ENCODE measurements at regions not wholly inside any gene's neighbourhood (a gene's known extent, or its start where the extent isn't known, plus 50 kb on each side); places are given as distances from the start of the nearest gene placed in this dataset.

DNA sequence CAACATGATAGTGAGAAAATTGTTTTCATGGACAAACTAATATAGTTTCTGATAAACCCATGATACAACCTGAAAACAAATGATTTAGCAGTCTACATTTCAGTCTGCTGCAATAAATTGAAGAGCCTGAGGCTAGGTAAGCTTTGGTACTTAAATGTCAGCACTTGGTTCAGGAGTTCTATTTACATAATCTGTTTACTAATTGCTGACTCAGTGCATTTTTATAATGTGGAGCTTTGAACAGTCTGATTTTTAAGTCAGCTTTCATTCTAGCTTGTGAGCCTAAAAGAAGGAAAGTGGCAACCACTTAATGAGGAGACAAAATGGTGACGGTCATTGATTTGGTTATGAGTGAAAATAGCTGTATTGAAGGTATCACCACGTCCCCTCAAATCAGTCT, 488.6 kb downstream of the CPS1 start:
- no peaks in the 10 kb centered on the region for H3K4me1 ChIP-seq (ENCODE audit: insufficient read depth, low read length)
- H3K4me2 ChIP-seq (ENCODE audit: insufficient read depth, low read length), result no peak overlapping the region
- no peaks in the 10 kb centered on the region for H3K27me3 ChIP-seq (ENCODE audit: insufficient read depth, low read length)
- H3K4me3 ChIP-seq (ENCODE audit: insufficient read depth, low read length), result no peak overlapping the region
- H3K27ac ChIP-seq (ENCODE audit: low read depth, low read length), result no peak overlapping the region
- no peaks in the 10 kb centered on the region for H3K36me3 ChIP-seq (ENCODE audit: insufficient read depth, low read length)
- no peaks in the 10 kb centered on the region for H3K79me2 ChIP-seq (ENCODE audit: insufficient read depth, low read length)
- no peak for DNase-seq (ENCODE audit: insufficient read length, low spot score, missing footprints)
- no peaks in the 10 kb centered on the region for H4K20me1 ChIP-seq (ENCODE audit: insufficient read depth, low read length)
- TF ChIP-seq CTCF (IDR thresholded peaks at IDR 0.05; ENCODE audit: extremely low read depth, low read depth, low read length), result no peak
- no peaks in the 10 kb centered on the region for H3K9me3 ChIP-seq (ENCODE audit: low read depth, low read length)
- H2AFZ ChIP-seq (ENCODE audit: low read length), result no peak overlapping the region

DNA sequence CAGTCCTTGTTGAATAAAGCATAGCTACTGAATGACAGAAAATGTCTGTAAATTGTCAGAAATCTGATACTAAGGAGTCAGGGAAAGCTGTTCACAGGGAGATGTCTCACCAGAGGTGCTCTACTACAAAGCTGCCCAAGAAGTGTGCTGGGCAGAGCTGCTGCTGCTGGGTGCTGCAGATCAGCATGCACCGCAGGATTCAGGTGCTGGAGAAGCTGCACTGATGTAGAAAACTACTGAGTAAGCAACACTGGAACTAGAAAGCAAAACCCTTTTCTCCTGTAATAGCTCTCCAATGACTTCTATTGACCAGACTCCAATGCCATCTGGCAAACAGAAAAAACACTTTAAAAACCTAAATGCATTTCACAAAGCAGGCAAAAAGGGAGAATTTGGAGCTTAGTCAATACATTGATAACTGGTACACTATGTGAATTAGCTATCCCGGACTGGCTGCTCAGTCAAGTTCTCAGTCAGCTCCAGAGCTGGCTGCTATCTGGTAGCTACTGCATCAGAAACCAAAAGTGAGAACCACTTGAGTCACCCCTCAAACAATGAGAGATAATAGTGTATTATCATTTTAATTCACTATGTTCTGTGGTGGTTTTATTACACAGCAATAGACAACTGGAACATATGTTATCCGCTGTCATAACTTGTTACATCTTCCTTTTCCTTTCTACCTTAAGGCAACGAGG, 493.1 kb downstream of the CPS1 start:
- H3K4me1 ChIP-seq (ENCODE audit: insufficient read depth, low read length), result no peaks in the 10 kb centered on the region
- H3K79me2 ChIP-seq (ENCODE audit: insufficient read depth, low read length), result no peaks in the 10 kb centered on the region
- no peak for TF ChIP-seq CTCF (IDR thresholded peaks at IDR 0.05; ENCODE audit: extremely low read depth, low read depth, low read length)
- no peaks in the 10 kb centered on the region for H3K36me3 ChIP-seq (ENCODE audit: insufficient read depth, low read length)
- no peak overlapping the region for H3K4me3 ChIP-seq (ENCODE audit: insufficient read depth, low read length)
- no peak overlapping the region for H2AFZ ChIP-seq (ENCODE audit: low read length)
- DNase-seq (ENCODE audit: insufficient read length, low spot score, missing footprints), result no peak
- H3K27me3 ChIP-seq (ENCODE audit: insufficient read depth, low read length), result no peaks in the 10 kb centered on the region
- no peaks in the 10 kb centered on the region for H3K9me3 ChIP-seq (ENCODE audit: low read depth, low read length)
- H4K20me1 ChIP-seq (ENCODE audit: insufficient read depth, low read length), result no peaks in the 10 kb centered on the region
- H3K4me2 ChIP-seq (ENCODE audit: insufficient read depth, low read length), result no peak overlapping the region
- no peak overlapping the region for H3K27ac ChIP-seq (ENCODE audit: low read depth, low read length)

- no peaks in the 10 kb centered on the region for H3K79me2 ChIP-seq (ENCODE audit: insufficient read depth, low read length)
- no peak overlapping the region for H3K4me2 ChIP-seq (ENCODE audit: insufficient read depth, low read length)
- H3K36me3 ChIP-seq (ENCODE audit: insufficient read depth, low read length), result no peaks in the 10 kb centered on the region
- H3K4me1 ChIP-seq (ENCODE audit: insufficient read depth, low read length), result no peaks in the 10 kb centered on the region
- no peaks in the 10 kb centered on the region for H3K27me3 ChIP-seq (ENCODE audit: insufficient read depth, low read length)
- H3K9me3 ChIP-seq (ENCODE audit: low read depth, low read length), result no peaks in the 10 kb centered on the region
- H2AFZ ChIP-seq (ENCODE audit: low read length), result no peak overlapping the region
- no peak overlapping the region for H3K4me3 ChIP-seq (ENCODE audit: insufficient read depth, low read length)
- TF ChIP-seq CTCF (IDR thresholded peaks at IDR 0.05; ENCODE audit: extremely low read depth, low read depth, low read length), result peak; percentile 25
- no peak for DNase-seq (ENCODE audit: insufficient read length, low spot score, missing footprints)
- H4K20me1 ChIP-seq (ENCODE audit: insufficient read depth, low read length), result no peaks in the 10 kb centered on the region
- H3K27ac ChIP-seq (ENCODE audit: low read depth, low read length), result no peak overlapping the region
These were observed 499.0 kb downstream of the CPS1 start for GRCh38 chr2:211055438-211055837.

DNA sequence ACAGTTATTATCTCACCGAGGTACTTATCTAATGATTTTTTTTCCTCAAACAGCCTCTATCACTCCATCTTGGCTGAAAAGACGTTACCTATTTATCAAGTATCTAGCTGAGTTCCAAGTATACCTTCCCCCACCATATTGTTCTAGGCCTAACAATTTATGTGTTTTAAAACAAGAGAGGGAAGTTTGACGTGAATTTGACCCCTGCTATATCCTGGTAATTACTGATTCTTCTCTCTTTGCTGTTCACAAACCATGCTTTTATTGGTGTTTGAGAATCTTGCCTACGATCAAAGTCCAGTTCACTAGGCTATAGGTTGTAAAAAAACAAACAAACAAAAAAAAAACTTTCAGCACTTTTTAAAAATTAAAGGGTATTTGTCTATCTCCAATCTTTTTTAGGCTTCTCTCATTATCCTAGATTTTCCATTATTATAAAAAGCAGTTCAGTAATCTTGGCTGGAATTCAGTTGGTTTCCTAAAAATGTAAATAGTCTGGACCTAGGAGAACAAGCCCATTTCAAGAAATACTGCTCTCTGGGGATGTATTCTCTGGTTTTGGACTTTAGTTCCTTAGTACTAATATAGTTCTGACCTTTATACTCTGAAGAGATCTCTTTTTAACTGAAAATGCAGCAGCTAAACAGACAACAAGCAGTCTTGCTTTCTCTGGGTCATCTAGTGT, 505.4 kb downstream of the CPS1 start:
- Histone ChIP-seq H3K4me3 (ENCODE audit: insufficient read depth, low read length) (no peak overlapping the region), H3K4me2 (ENCODE audit: insufficient read depth, low read length) (no peak overlapping the region), H4K20me1 (ENCODE audit: insufficient read depth, low read length) (no peaks in the 10 kb centered on the region), H3K27ac (ENCODE audit: low read depth, low read length) (no peak overlapping the region), H3K36me3 (ENCODE audit: insufficient read depth, low read length) (no peaks in the 10 kb centered on the region), H3K27me3 (ENCODE audit: insufficient read depth, low read length) (no peaks in the 10 kb centered on the region), H3K4me1 (ENCODE audit: insufficient read depth, low read length) (no peaks in the 10 kb centered on the region), H3K79me2 (ENCODE audit: insufficient read depth, low read length) (no peaks in the 10 kb centered on the region), H3K9me3 (ENCODE audit: low read depth, low read length) (no peaks in the 10 kb centered on the region), H2AFZ (ENCODE audit: low read length) (no peak overlapping the region)
- no peak for TF ChIP-seq CTCF (IDR thresholded peaks at IDR 0.05; ENCODE audit: extremely low read depth, low read depth, low read length)
- no peak for DNase-seq (ENCODE audit: insufficient read length, low spot score, missing footprints)

All from osteoblast (primary cell).